CD4-positive, alpha-beta T cell (primary cell): ENCODE measurements at regions not wholly inside any gene's neighbourhood (a gene's known extent, or its start where the extent isn't known, plus 50 kb on each side); places are given as distances from the start of the nearest gene placed in this dataset.

Source experiments
- ATAC-seq: fragments of 200-7000 bp; cut with Tn5 transposase; one replicate; pipeline ENCODE4 v1.10.0; 2022; ENCODE audit warnings: mild to moderate bottlenecking; ENCODE audit not compliant: poor library complexity
- CTCF ChIA-PET: fragments of 350-600 bp; sonication (Branson Sonifier 250); formaldehyde crosslinking; loops from one replicate; lab custom pipeline; 2021; ENCODE audit warnings: antibody characterized with exemption, inconsistent platforms; lab: Charles Lee
- POLR2A ChIA-PET: fragments of 350-600 bp; sonication (Branson Sonifier 250); formaldehyde crosslinking; loops from one replicate; lab custom pipeline; 2021; ENCODE audit warnings: antibody characterized with exemption, inconsistent platforms; lab: Charles Lee
- DNase-seq, 14 experiments: peaks; one replicate each; pipeline ENCODE4 v3.0.0-alpha.2; 2013 to 2020; ENCODE audit warnings: mixed read lengths in 2 of 14
- H3K27ac ChIP-seq, 2 donors: one replicate each; pipeline versions ENCODE4 v1.5.1 to v1.7.0; 2013; ENCODE audit warnings: low read length in 2 of 2, low read depth in 1 of 2, mild to moderate bottlenecking in 1 of 2
- H3K27me3 ChIP-seq, 2 experiments: 1 replicate in 1 of 2; 2 replicates in 1 of 2; pipeline versions ENCODE4 v1.6.1 to v1.7.0; 2013; ENCODE audit warnings: low read length in 2 of 2, control low read depth in 1 of 2, mild to moderate bottlenecking in 1 of 2, moderate library complexity in 1 of 2; ENCODE audit not compliant: insufficient read depth in 2 of 2, control insufficient read depth in 1 of 2
- H3K36me3 ChIP-seq: one replicate; pipeline ENCODE4 v1.6.1; 2013; ENCODE audit warnings: low read length, control low read depth; ENCODE audit not compliant: insufficient read depth
- H3K4me1 ChIP-seq: one replicate; pipeline ENCODE4 v1.6.1; 2013; ENCODE audit warnings: low read length, control low read depth; ENCODE audit not compliant: insufficient read depth
- H3K4me3 ChIP-seq: one replicate; pipeline ENCODE4 v1.5.1; 2013; ENCODE audit warnings: mild to moderate bottlenecking, low read length, moderate library complexity
- H3K9me3 ChIP-seq, 2 experiments: 1 replicate in 1 of 2; 2 replicates in 1 of 2; pipeline versions ENCODE4 v1.6.1 to v1.7.0; 2013; ENCODE audit warnings: low read length in 2 of 2, mild to moderate bottlenecking in 2 of 2, control low read depth in 1 of 2, moderate library complexity in 1 of 2; ENCODE audit not compliant: control insufficient read depth in 1 of 2, insufficient read depth in 1 of 2
- H3K27ac Mint-ChIP-seq: one replicate; pipeline ENCODE4 v1.8.0; 2020; ENCODE audit warnings: mixed read lengths
- H3K27me3 Mint-ChIP-seq: one replicate; pipeline ENCODE4 v1.8.0; 2021; ENCODE audit warnings: mixed read lengths
- H3K36me3 Mint-ChIP-seq: one replicate; pipeline ENCODE4 v1.8.0; 2021; ENCODE audit warnings: low read depth, mixed read lengths
- H3K4me1 Mint-ChIP-seq: one replicate; pipeline ENCODE4 v1.8.0; 2021; ENCODE audit warnings: low read depth, mixed read lengths
- H3K4me3 Mint-ChIP-seq: one replicate; pipeline ENCODE4 v1.8.0; 2020; ENCODE audit warnings: mild to moderate bottlenecking, mixed read lengths
- H3K9me3 Mint-ChIP-seq: one replicate; pipeline ENCODE4 v1.8.0; 2020; ENCODE audit warnings: mixed read lengths
- intact Hi-C, 2 experiments: fragments of 100-400 bp; cut with DNase I in 1 of 2; cut with micrococcal nuclease in 1 of 2; formaldehyde crosslinking; loops; one replicate each; pipeline versions ENCODE4 v1.15.1 to v1.9.0; 2023 to 2025; cut with DNase I, micrococcal nuclease
- TF ChIP-seq, protein P1 (sequence below): fragments of 200-600 bp; IDR thresholded peaks from one replicate; pipeline ENCODE4 v1.8.0; 2022; ENCODE audit warnings: antibody characterized with exemption, mild to moderate bottlenecking

DNA sequence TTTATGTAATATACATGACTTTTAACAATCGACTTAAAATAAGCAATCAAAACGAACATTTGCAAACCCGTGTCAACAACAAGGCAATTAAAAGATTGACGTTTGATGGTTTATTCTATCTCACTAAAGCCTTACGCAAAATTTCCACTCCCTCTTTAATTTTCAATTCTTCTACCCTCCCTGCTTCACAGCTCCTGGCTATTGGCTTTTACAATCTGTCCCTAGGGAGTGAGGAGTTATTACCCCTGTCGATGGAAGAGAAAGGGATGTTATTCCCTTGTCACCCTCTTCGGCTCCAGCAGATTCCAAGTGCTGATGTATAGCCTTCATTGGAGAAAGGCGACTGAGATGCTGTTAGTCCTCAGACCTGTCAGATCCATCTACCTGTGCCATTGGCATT lies 161.3 kb downstream of the ZNF281 start:
- H3K36me3 ChIP-seq: no peaks in the 10 kb centered on the region
- H3K9me3 ChIP-seq: no peaks in the 10 kb centered on the region
- Mint-ChIP-seq H3K27ac (no peak overlapping the region), H3K36me3 (no peaks in the 10 kb centered on the region), H3K4me3 (no peak overlapping the region), H3K9me3 (no peaks in the 10 kb centered on the region), H3K4me1 (no peaks in the 10 kb centered on the region), H3K27me3 (peaks cover 28% of the 10 kb centered on the region)
- no peaks in the 10 kb centered on the region for H3K4me1 ChIP-seq
- no peak for DNase-seq
- peaks cover 0 to 10% of the 10 kb centered on the region in 2 experiments for H3K27me3 ChIP-seq
- CTCF ChIA-PET: no interaction called here
- no peak for ATAC-seq
- H3K27ac ChIP-seq: no peak overlapping the region
- intact Hi-C loops: no loop called here
- TF ChIP-seq, protein P1, sequence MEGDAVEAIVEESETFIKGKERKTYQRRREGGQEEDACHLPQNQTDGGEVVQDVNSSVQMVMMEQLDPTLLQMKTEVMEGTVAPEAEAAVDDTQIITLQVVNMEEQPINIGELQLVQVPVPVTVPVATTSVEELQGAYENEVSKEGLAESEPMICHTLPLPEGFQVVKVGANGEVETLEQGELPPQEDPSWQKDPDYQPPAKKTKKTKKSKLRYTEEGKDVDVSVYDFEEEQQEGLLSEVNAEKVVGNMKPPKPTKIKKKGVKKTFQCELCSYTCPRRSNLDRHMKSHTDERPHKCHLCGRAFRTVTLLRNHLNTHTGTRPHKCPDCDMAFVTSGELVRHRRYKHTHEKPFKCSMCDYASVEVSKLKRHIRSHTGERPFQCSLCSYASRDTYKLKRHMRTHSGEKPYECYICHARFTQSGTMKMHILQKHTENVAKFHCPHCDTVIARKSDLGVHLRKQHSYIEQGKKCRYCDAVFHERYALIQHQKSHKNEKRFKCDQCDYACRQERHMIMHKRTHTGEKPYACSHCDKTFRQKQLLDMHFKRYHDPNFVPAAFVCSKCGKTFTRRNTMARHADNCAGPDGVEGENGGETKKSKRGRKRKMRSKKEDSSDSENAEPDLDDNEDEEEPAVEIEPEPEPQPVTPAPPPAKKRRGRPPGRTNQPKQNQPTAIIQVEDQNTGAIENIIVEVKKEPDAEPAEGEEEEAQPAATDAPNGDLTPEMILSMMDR: no peak
- H3K4me3 ChIP-seq: no peak overlapping the region
- POLR2A ChIA-PET: no interaction called here

DNA sequence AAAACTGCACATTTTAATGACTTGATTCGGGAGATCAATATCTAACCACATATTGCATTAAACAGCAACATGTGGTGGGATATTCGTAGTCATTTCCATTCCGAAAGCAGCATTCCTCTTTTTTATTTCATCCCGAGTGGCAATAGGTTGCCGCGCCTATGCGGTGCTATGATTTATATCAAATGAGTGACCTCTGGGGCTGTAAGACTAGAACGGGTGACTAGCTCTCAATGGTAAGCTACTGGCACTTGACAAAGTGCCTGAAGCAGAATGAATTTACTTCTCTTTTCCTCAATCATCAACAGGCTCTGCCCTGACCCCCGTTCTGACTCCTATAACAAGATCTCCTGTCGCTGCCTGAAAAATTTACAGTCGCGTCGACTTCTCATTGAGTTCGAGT lies 162.3 kb downstream of the ZNF281 start:
- Mint-ChIP-seq H3K36me3 (no peaks in the 10 kb centered on the region), H3K4me1 (no peaks in the 10 kb centered on the region), H3K27ac (no peak overlapping the region), H3K9me3 (no peaks in the 10 kb centered on the region), H3K27me3 (peaks cover 29% of the 10 kb centered on the region), H3K4me3 (no peak overlapping the region)
- H3K27me3 ChIP-seq: peaks cover 0 to 19% of the 10 kb centered on the region in 2 experiments
- no peaks in the 10 kb centered on the region for H3K4me1 ChIP-seq
- DNase-seq: no peak
- no peak overlapping the region for H3K27ac ChIP-seq
- ATAC-seq: no peak
- no peak overlapping the region for H3K4me3 ChIP-seq
- POLR2A ChIA-PET: no interaction called here
- TF ChIP-seq, protein P1: no peak
- intact Hi-C loops: no loop called here
- H3K9me3 ChIP-seq: no peaks in the 10 kb centered on the region
- CTCF ChIA-PET: no interaction called here
- H3K36me3 ChIP-seq: no peaks in the 10 kb centered on the region

DNA sequence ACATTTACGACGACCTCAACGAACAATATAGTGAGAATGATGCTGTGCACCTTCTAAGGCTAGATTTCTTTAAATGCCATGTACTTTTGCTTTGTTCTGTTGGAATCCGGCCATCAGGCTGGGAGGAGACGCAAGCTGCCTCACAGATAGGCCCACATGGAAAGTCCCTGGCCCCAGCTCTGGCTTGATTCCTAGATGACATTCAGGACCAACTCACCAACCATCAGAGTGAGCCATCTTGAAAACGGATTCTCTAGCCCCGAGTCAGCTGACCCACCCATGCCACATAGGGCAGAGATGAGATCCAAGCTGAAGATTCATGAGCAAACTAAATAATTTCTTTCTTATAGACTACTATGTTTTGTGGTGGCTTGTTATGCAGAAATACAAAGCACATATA lies 164.4 kb downstream of the ZNF281 start:
- CTCF ChIA-PET: no interaction called here
- peaks cover 37% of the 10 kb centered on the region for H3K27me3 Mint-ChIP-seq
- H3K36me3 ChIP-seq: no peaks in the 10 kb centered on the region

More for the DNA sequence above, 164.4 kb downstream of the ZNF281 start:
- Mint-ChIP-seq H3K4me1 (peaks cover 7% of the 10 kb centered on the region), H3K36me3 (no peaks in the 10 kb centered on the region), H3K4me3 (no peak overlapping the region), H3K9me3 (no peaks in the 10 kb centered on the region), H3K27ac (no peak overlapping the region)
- POLR2A ChIA-PET: no interaction called here
- Histone ChIP-seq H3K4me3 (no peak overlapping the region), H3K9me3 (no peaks in the 10 kb centered on the region), H3K4me1 (no peaks in the 10 kb centered on the region), H3K27me3 (peaks cover 0 to 24% of the 10 kb centered on the region in 2 experiments), H3K27ac (no peak overlapping the region)
- DNase-seq: no peak
- TF ChIP-seq, protein P1: no peak
- intact Hi-C loops: no loop called here
- no peak for ATAC-seq
